ENCODE measurements at regions not wholly inside any gene's neighbourhood (a gene's known extent, or its start where the extent isn't known, plus 50 kb on each side); places are given as distances from the start of the nearest gene placed in this dataset.

- TF ChIP-seq EZH2 (IDR thresholded peaks at IDR 0.05; ENCODE audit: borderline replicate concordance) (no peak), EZH2phosphoT487 (IDR thresholded peaks at IDR 0.05; ENCODE audit: low read depth, severe bottlenecking, unreplicated experiment) (no peak), CTCF (IDR thresholded peaks at IDR 0.05; ENCODE audit: poor library complexity) (no peak)
- H3K9me2 ChIP-seq (replicated peaks; ENCODE audit: insufficient read depth): no peaks in the 10 kb centered on the region
- H3K4me1 ChIP-seq (ENCODE audit: insufficient read depth): no peaks in the 10 kb centered on the region
- H3K4me3 ChIP-seq: no peak overlapping the region
- H3K27me3 ChIP-seq: no peaks in the 10 kb centered on the region
- H4K20me1 ChIP-seq (ENCODE audit: insufficient read depth, poor library complexity, severe bottlenecking): no peaks in the 10 kb centered on the region
- no peaks in the 10 kb centered on the region for H3K79me2 ChIP-seq
- WGBS (ENCODE audit: low lambda C conversion rate, missing lambda C conversion rate): 88% methylated on average over 1 of the region's 1 CpG
- no peak for DNase-seq (ENCODE audit: low spot score)
- H3K4me2 ChIP-seq: no peak overlapping the region
- H2AFZ ChIP-seq: no peak overlapping the region
- H3K27ac ChIP-seq: no peak overlapping the region
- H3K9me3 ChIP-seq (ENCODE audit: low read depth): no peaks in the 10 kb centered on the region
- no peaks in the 10 kb centered on the region for H3K36me3 ChIP-seq (replicated peaks; ENCODE audit: insufficient read depth, low read depth)
Measured at GRCh38 chr3:176079785-176080184, 1117.5 kb downstream of the TBL1XR1 start.

- no peaks in the 10 kb centered on the region for H3K9me2 ChIP-seq (replicated peaks; ENCODE audit: insufficient read depth)
- H3K4me2 ChIP-seq: no peak overlapping the region
- no peak overlapping the region for H3K27ac ChIP-seq
- H3K79me2 ChIP-seq: no peaks in the 10 kb centered on the region
- H3K27me3 ChIP-seq: no peaks in the 10 kb centered on the region
- 100% methylated on average over 1 of the region's 1 CpG for WGBS (ENCODE audit: low lambda C conversion rate, missing lambda C conversion rate)
- no peak for DNase-seq (ENCODE audit: low spot score)
- H3K36me3 ChIP-seq (replicated peaks; ENCODE audit: insufficient read depth, low read depth): no peaks in the 10 kb centered on the region
- no peak for TF ChIP-seq EZH2phosphoT487 (IDR thresholded peaks at IDR 0.05; ENCODE audit: low read depth, severe bottlenecking, unreplicated experiment)
- TF ChIP-seq CTCF (IDR thresholded peaks at IDR 0.05; ENCODE audit: poor library complexity): no peak
- no peak for TF ChIP-seq EZH2 (IDR thresholded peaks at IDR 0.05; ENCODE audit: borderline replicate concordance)
- H4K20me1 ChIP-seq (ENCODE audit: insufficient read depth, poor library complexity, severe bottlenecking): no peaks in the 10 kb centered on the region
- no peak overlapping the region for H3K4me3 ChIP-seq
- H3K4me1 ChIP-seq (ENCODE audit: insufficient read depth): no peaks in the 10 kb centered on the region
- H2AFZ ChIP-seq: no peak overlapping the region
- no peaks in the 10 kb centered on the region for H3K9me3 ChIP-seq (ENCODE audit: low read depth)
Measured at GRCh38 chr3:176078906-176079305, 1118.4 kb downstream of the TBL1XR1 start.

GRCh38 chr3:176075491-176075890 is 1121.8 kb downstream of the TBL1XR1 start:
- no peaks in the 10 kb centered on the region for H3K9me3 ChIP-seq (ENCODE audit: low read depth)
- H4K20me1 ChIP-seq (ENCODE audit: insufficient read depth, poor library complexity, severe bottlenecking): no peaks in the 10 kb centered on the region
- H2AFZ ChIP-seq: no peak overlapping the region
- no peak overlapping the region for H3K4me2 ChIP-seq
- 80% methylated on average over 1 of the region's 1 CpG for WGBS (ENCODE audit: low lambda C conversion rate, missing lambda C conversion rate)
- H3K27ac ChIP-seq: no peak overlapping the region
- H3K79me2 ChIP-seq: no peaks in the 10 kb centered on the region
- H3K36me3 ChIP-seq (replicated peaks; ENCODE audit: insufficient read depth, low read depth): no peaks in the 10 kb centered on the region
- TF ChIP-seq CTCF (IDR thresholded peaks at IDR 0.05; ENCODE audit: poor library complexity) (no peak), EZH2 (IDR thresholded peaks at IDR 0.05; ENCODE audit: borderline replicate concordance) (no peak), EZH2phosphoT487 (IDR thresholded peaks at IDR 0.05; ENCODE audit: low read depth, severe bottlenecking, unreplicated experiment) (no peak)
- no peak for DNase-seq (ENCODE audit: low spot score)
- no peaks in the 10 kb centered on the region for H3K9me2 ChIP-seq (replicated peaks; ENCODE audit: insufficient read depth)
- no peaks in the 10 kb centered on the region for H3K4me1 ChIP-seq (ENCODE audit: insufficient read depth)
- no peak overlapping the region for H3K4me3 ChIP-seq
- no peaks in the 10 kb centered on the region for H3K27me3 ChIP-seq

- TF ChIP-seq EZH2phosphoT487 (IDR thresholded peaks at IDR 0.05; ENCODE audit: low read depth, severe bottlenecking, unreplicated experiment): no peak
- no peak for TF ChIP-seq CTCF (IDR thresholded peaks at IDR 0.05; ENCODE audit: poor library complexity)
- TF ChIP-seq EZH2 (IDR thresholded peaks at IDR 0.05; ENCODE audit: borderline replicate concordance): no peak
- H2AFZ ChIP-seq: no peak overlapping the region
- no peak for DNase-seq (ENCODE audit: low spot score)
- H3K27me3 ChIP-seq: no peaks in the 10 kb centered on the region
- H3K27ac ChIP-seq: no peak overlapping the region
- no peak overlapping the region for H3K4me3 ChIP-seq
- no peaks in the 10 kb centered on the region for H3K9me3 ChIP-seq (ENCODE audit: low read depth)
- H3K4me2 ChIP-seq: no peak overlapping the region
- H3K4me1 ChIP-seq (ENCODE audit: insufficient read depth): no peaks in the 10 kb centered on the region
- H3K36me3 ChIP-seq (replicated peaks; ENCODE audit: insufficient read depth, low read depth): no peaks in the 10 kb centered on the region
- no peaks in the 10 kb centered on the region for H3K79me2 ChIP-seq
- no peaks in the 10 kb centered on the region for H4K20me1 ChIP-seq (ENCODE audit: insufficient read depth, poor library complexity, severe bottlenecking)
- H3K9me2 ChIP-seq (replicated peaks; ENCODE audit: insufficient read depth): no peaks in the 10 kb centered on the region
Measured at GRCh38 chr3:176075046-176075445, 1122.2 kb downstream of the TBL1XR1 start.

Measured in hepatocyte (in vitro differentiated cells).